Neural cell (in vitro differentiated cells): ENCODE measurements at regions not wholly inside any gene's neighbourhood (a gene's known extent, or its start where the extent isn't known, plus 50 kb on each side); places are given as distances from the start of the nearest gene placed in this dataset.

Experiments
- EP300 ChIP-seq: fragments of 450-650 bp; conservative IDR thresholded peaks from 2 replicates; pipeline ENCODE4 v1.6.1; 2014; ENCODE audit warnings: antibody characterized with exemption, mild to moderate bottlenecking, moderate library complexity; ENCODE audit not compliant: poor library complexity, severe bottlenecking
- EZH2 ChIP-seq: fragments of 200-600, 300-800 bp; shearing (Covaris generic), sonication (generic); IDR thresholded peaks from 2 replicates; pipeline ENCODE4 v1.6.1; 2014; ENCODE audit warnings: antibody characterized with exemption, low read length, borderline replicate concordance, mild to moderate bottlenecking; ENCODE audit not compliant: insufficient read depth, poor library complexity, severe bottlenecking
- MXI1 ChIP-seq: fragments of 450-650 bp; conservative IDR thresholded peaks from 2 replicates; pipeline ENCODE4 v1.6.1; 2014; ENCODE audit warnings: antibody characterized with exemption, mild to moderate bottlenecking; ENCODE audit not compliant: poor library complexity, severe bottlenecking
- POLR2AphosphoS5 ChIP-seq: IDR thresholded peaks from 2 replicates; pipeline ENCODE4 v1.6.1; 2012
- RAD21 ChIP-seq: fragments of 450-650 bp; conservative IDR thresholded peaks from 2 replicates; pipeline ENCODE4 v1.6.1; 2014; ENCODE audit warnings: antibody characterized with exemption, mild to moderate bottlenecking, moderate library complexity
- SMC3 ChIP-seq: fragments of 450-650 bp; conservative IDR thresholded peaks from 2 replicates; pipeline ENCODE4 v1.6.1; 2014; ENCODE audit warnings: antibody characterized with exemption, mild to moderate bottlenecking, moderate library complexity; ENCODE audit not compliant: poor library complexity
- TAF1 ChIP-seq: IDR thresholded peaks from 2 replicates; pipeline ENCODE4 v1.6.1; 2012; ENCODE audit warnings: low read depth
- TF ChIP-seq, protein P1 (sequence below): fragments of 450-650 bp; IDR thresholded peaks from 2 replicates; pipeline ENCODE4 v1.5.1; 2014; ENCODE audit warnings: antibody characterized with exemption, mild to moderate bottlenecking, moderate library complexity; ENCODE audit not compliant: poor library complexity, severe bottlenecking
- TF ChIP-seq, protein P2 (sequence below): IDR thresholded peaks from 2 replicates; pipeline ENCODE4 v1.6.1; 2012; ENCODE audit warnings: borderline replicate concordance

DNA sequence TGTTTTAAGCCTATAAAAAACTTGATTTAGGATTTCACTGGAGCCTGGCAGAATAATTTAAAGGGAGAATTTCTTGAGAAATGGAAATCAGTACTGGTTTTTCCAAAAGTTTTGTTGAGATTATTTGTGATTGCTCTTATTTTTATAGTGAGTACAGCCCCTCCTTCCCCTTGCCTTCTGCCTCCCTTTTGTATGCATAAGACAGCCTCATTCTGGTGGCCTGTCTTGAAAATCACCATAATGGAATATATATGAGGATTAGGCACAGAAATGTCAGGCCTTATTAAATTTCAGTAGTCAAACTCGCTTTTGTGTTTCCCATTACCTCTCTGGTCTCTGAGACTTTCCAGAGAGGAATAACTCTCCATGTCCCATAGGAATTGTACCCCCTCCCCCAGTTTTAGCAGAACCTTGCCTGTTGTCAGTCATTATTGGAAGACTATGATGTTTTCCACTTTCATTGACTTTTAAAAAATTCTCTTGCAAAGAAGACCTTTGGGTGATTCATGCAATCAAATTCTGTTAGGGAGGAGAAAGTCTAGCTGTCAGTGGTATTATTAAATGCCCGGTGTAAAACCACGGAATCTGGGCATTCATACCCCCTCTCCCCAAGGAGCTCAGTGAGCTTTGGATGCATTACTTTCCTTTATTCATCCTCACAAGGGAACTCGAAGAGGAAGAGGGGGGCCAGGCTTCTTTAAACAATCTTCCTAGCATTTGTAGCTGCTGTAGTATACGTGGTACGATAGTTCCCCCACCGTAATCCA, 171.6 kb upstream of the TSC22D2 start:
- TF ChIP-seq POLR2AphosphoS5 (no peak), EZH2 (no peak), SMC3 (no peak), EP300 (no peak), RAD21 (no peak), TAF1 (no peak), MXI1 (no peak)
- TF ChIP-seq, protein P1, sequence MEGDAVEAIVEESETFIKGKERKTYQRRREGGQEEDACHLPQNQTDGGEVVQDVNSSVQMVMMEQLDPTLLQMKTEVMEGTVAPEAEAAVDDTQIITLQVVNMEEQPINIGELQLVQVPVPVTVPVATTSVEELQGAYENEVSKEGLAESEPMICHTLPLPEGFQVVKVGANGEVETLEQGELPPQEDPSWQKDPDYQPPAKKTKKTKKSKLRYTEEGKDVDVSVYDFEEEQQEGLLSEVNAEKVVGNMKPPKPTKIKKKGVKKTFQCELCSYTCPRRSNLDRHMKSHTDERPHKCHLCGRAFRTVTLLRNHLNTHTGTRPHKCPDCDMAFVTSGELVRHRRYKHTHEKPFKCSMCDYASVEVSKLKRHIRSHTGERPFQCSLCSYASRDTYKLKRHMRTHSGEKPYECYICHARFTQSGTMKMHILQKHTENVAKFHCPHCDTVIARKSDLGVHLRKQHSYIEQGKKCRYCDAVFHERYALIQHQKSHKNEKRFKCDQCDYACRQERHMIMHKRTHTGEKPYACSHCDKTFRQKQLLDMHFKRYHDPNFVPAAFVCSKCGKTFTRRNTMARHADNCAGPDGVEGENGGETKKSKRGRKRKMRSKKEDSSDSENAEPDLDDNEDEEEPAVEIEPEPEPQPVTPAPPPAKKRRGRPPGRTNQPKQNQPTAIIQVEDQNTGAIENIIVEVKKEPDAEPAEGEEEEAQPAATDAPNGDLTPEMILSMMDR, result no peak
- TF ChIP-seq, protein P2, sequence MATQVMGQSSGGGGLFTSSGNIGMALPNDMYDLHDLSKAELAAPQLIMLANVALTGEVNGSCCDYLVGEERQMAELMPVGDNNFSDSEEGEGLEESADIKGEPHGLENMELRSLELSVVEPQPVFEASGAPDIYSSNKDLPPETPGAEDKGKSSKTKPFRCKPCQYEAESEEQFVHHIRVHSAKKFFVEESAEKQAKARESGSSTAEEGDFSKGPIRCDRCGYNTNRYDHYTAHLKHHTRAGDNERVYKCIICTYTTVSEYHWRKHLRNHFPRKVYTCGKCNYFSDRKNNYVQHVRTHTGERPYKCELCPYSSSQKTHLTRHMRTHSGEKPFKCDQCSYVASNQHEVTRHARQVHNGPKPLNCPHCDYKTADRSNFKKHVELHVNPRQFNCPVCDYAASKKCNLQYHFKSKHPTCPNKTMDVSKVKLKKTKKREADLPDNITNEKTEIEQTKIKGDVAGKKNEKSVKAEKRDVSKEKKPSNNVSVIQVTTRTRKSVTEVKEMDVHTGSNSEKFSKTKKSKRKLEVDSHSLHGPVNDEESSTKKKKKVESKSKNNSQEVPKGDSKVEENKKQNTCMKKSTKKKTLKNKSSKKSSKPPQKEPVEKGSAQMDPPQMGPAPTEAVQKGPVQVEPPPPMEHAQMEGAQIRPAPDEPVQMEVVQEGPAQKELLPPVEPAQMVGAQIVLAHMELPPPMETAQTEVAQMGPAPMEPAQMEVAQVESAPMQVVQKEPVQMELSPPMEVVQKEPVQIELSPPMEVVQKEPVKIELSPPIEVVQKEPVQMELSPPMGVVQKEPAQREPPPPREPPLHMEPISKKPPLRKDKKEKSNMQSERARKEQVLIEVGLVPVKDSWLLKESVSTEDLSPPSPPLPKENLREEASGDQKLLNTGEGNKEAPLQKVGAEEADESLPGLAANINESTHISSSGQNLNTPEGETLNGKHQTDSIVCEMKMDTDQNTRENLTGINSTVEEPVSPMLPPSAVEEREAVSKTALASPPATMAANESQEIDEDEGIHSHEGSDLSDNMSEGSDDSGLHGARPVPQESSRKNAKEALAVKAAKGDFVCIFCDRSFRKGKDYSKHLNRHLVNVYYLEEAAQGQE, result no peak
